Endothelial cell of umbilical vein (primary cell): ENCODE measurements at regions not wholly inside any gene's neighbourhood (a gene's known extent, or its start where the extent isn't known, plus 50 kb on each side); places are given as distances from the start of the nearest gene placed in this dataset.

Experiments used
- BruUV-seq: library from RNA; stranded (reverse); fragments of 400-500 nt; replicated peaks from 2 replicates; lab custom pipeline; 2021; lab: Mats Ljungman, UMichigan
- CTCF ChIA-PET: fragments of 300-600, 350-600 bp; sonication (Branson Sonifier 250); formaldehyde crosslinking; loops from one replicate; lab custom pipeline; 2021; ENCODE audit warnings: antibody characterized with exemption, inconsistent platforms; lab: Charles Lee
- POLR2A ChIA-PET: fragments of 300-600, 350-600 bp; sonication (Branson Sonifier 250); formaldehyde crosslinking; loops from one replicate; lab custom pipeline; 2021; ENCODE audit warnings: antibody characterized with exemption, inconsistent platforms; lab: Charles Lee
- DNase-seq: peaks from one replicate; pipeline ENCODE4 v3.0.0-alpha.2; 2011; ENCODE audit warnings: low read depth, low spot score
- FAIRE-seq: peaks from 2 replicates; lab custom pipeline; 2011; peaks lifted over from hg19 to GRCh38; lab: Jason Lieb, UNC
- H2AFZ ChIP-seq: 2 replicates; pipeline ENCODE4 v1.6.0; 2012; ENCODE audit warnings: low read depth, low read length, control low read depth, inconsistent platforms
- H3K27ac ChIP-seq: 2 replicates; pipeline ENCODE4 v1.5.1; 2011; ENCODE audit warnings: low read depth, mild to moderate bottlenecking, control low read depth, low read length, moderate library complexity; ENCODE audit not compliant: insufficient read depth
- H3K27me3 ChIP-seq, 2 experiments: 2 replicates each; pipeline versions ENCODE4 v1.6.0 to v1.6.1; 2011; ENCODE audit warnings: low read length in 2 of 2, mixed read lengths in 1 of 2; ENCODE audit not compliant: control insufficient read depth in 2 of 2, insufficient read depth in 2 of 2
- H3K36me3 ChIP-seq, 2 experiments: 2 replicates in 1 of 2; 3 replicates in 1 of 2; pipeline ENCODE4 v1.5.1; 2011; ENCODE audit warnings: low read length in 2 of 2, mild to moderate bottlenecking in 1 of 2, moderate library complexity in 1 of 2; ENCODE audit not compliant: control insufficient read depth in 2 of 2, insufficient read depth in 2 of 2; ENCODE audit errors: extremely low read depth in 1 of 2
- H3K4me1 ChIP-seq: 3 replicates; pipeline ENCODE4 v1.5.1; 2011; ENCODE audit warnings: mild to moderate bottlenecking, low read length; ENCODE audit not compliant: control insufficient read depth, insufficient read depth; ENCODE audit errors: extremely low read depth
- H3K4me2 ChIP-seq: 2 replicates; pipeline ENCODE4 v1.6.1; 2011; ENCODE audit warnings: low read length, control low read depth, mixed read lengths; ENCODE audit not compliant: insufficient read depth
- H3K4me3 ChIP-seq, 3 experiments: fragments of 200-600 bp in 1 of 3; sonication (generic), shearing (Covaris generic) in 1 of 3; replicated peaks in 1 of 3; 2 replicates each; pipeline ENCODE4 v1.5.1; 2011 to 2016; ENCODE audit warnings: control low read depth in 3 of 3, low read length in 3 of 3, mild to moderate bottlenecking in 2 of 3, inconsistent platforms in 1 of 3, low read depth in 1 of 3, moderate library complexity in 1 of 3; ENCODE audit not compliant: insufficient read depth in 1 of 3
- H3K79me2 ChIP-seq: 2 replicates; pipeline ENCODE4 v1.6.0; 2012; ENCODE audit warnings: low read length, inconsistent platforms; ENCODE audit not compliant: control insufficient read depth, insufficient read depth
- H3K9ac ChIP-seq: replicated peaks from 2 replicates; pipeline ENCODE3; 2011; ENCODE audit warnings: low read length, control low read depth; ENCODE audit not compliant: insufficient read depth; ENCODE audit errors: extremely low read depth
- H3K9me1 ChIP-seq: replicated peaks from 3 replicates; pipeline ENCODE4 v1.6.0; 2011; ENCODE audit warnings: mild to moderate bottlenecking, low read length; ENCODE audit not compliant: control insufficient read depth, insufficient read depth; ENCODE audit errors: extremely low read depth
- H3K9me3 ChIP-seq: replicated peaks from 2 replicates; pipeline ENCODE4 v1.5.1; 2012; ENCODE audit warnings: low read length, inconsistent platforms; ENCODE audit not compliant: control insufficient read depth, insufficient read depth
- H4K20me1 ChIP-seq: replicated peaks from 2 replicates; pipeline ENCODE3; 2011; ENCODE audit warnings: mild to moderate bottlenecking, low read length; ENCODE audit not compliant: control insufficient read depth, insufficient read depth; ENCODE audit errors: extremely low read depth
- CTCF ChIP-seq, 2 donors: IDR thresholded peaks; 1 replicate in 1 of 2; 2 replicates in 1 of 2; pipeline ENCODE4 v1.5.1; 2011; ENCODE audit warnings: low read length in 2 of 2, mild to moderate bottlenecking in 2 of 2, moderate library complexity in 2 of 2, control low read depth in 1 of 2, inconsistent platforms in 1 of 2, low read depth in 1 of 2; ENCODE audit not compliant: insufficient read depth in 1 of 2; ENCODE audit errors: extremely low read depth in 1 of 2
- EZH2 ChIP-seq: IDR thresholded peaks from 2 replicates; pipeline ENCODE4 v1.6.1; 2012; ENCODE audit warnings: borderline replicate concordance, low read depth, mild to moderate bottlenecking, moderate library complexity, low read length, inconsistent platforms; ENCODE audit not compliant: severe bottlenecking
- FOS ChIP-seq: IDR thresholded peaks from 2 replicates; pipeline ENCODE4 v1.6.1; 2011; ENCODE audit warnings: mild to moderate bottlenecking, low read length, moderate library complexity, borderline replicate concordance; ENCODE audit not compliant: insufficient read depth
- GATA2 ChIP-seq: IDR thresholded peaks from 2 replicates; pipeline ENCODE4 v1.7.0; 2011; ENCODE audit warnings: low read depth, mild to moderate bottlenecking, moderate library complexity, mixed read lengths, low read length; ENCODE audit not compliant: insufficient read length, insufficient read depth
- JUN ChIP-seq: IDR thresholded peaks from 2 replicates; pipeline ENCODE4 v1.6.1; 2011; ENCODE audit warnings: borderline replicate concordance, low read depth; ENCODE audit not compliant: insufficient read length, insufficient read depth
- MYC ChIP-seq: IDR thresholded peaks from one replicate; pipeline ENCODE4 v1.6.1; 2011; ENCODE audit warnings: mild to moderate bottlenecking, low read depth, low read length
- POLR2A ChIP-seq: IDR thresholded peaks from 2 replicates; pipeline ENCODE4 v1.6.1; 2012; ENCODE audit warnings: low read depth, mild to moderate bottlenecking, control low read depth, low read length
- POLR2AphosphoS5 ChIP-seq: IDR thresholded peaks from 2 replicates; pipeline ENCODE4 v1.6.1; 2012; ENCODE audit warnings: low read depth, mild to moderate bottlenecking, control low read depth, low read length, moderate library complexity; ENCODE audit not compliant: insufficient read depth
- dilution Hi-C: fragments of 300-500 bp; cut with MboI; formaldehyde crosslinking; loops from one replicate; pipeline ENCODE4 v1.15.0; 2019; ENCODE audit warnings: low sequenced_read_pairs; ENCODE audit not compliant: extremely low pct_ligation_motif_present
- intact Hi-C: fragments of 100-400 bp; cut with micrococcal nuclease; formaldehyde crosslinking; loops from one replicate; pipeline ENCODE4 v1.10.0; 2022
- TF ChIP-seq, protein P1 (sequence below): IDR thresholded peaks from 2 replicates; pipeline ENCODE4 v1.6.1; 2011; ENCODE audit not compliant: insufficient read depth, insufficient read length

GRCh38 chr2:204134421-204134820 is 197.9 kb downstream of the ICOS start:
- Histone ChIP-seq H3K4me2 (no peak overlapping the region), H3K9me1 (no peaks in the 10 kb centered on the region), H3K79me2 (no peaks in the 10 kb centered on the region), H3K36me3 (no peaks in the 10 kb centered on the region), H2AFZ (no peak overlapping the region), H3K9ac (no peak overlapping the region), H3K9me3 (no peaks in the 10 kb centered on the region), H4K20me1 (no peaks in the 10 kb centered on the region), H3K27me3 (peaks cover 2 to 11% of the 10 kb centered on the region in 2 experiments), H3K4me1 (no peaks in the 10 kb centered on the region), H3K4me3 (no peak overlapping the region), H3K27ac (no peak overlapping the region)
- BruUV-seq: no TSS peak
- intact Hi-C loops (no loop called here), dilution Hi-C loops (no loop called here)
- no peak for DNase-seq
- TF ChIP-seq POLR2AphosphoS5 (no peak), GATA2 (no peak), JUN (no peak), POLR2A (no peak), CTCF (IDR thresholded peaks at IDR 0.05; ENCODE audit: extremely low read depth in 1 of 2, insufficient read depth in 1 of 2, low read depth in 1 of 2, low read length in 2 of 2) (no peak), EZH2 (no peak), FOS (no peak), MYC (no peak)
- TF ChIP-seq, protein P1, sequence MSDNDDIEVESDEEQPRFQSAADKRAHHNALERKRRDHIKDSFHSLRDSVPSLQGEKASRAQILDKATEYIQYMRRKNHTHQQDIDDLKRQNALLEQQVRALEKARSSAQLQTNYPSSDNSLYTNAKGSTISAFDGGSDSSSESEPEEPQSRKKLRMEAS: no peak
- no peak for FAIRE-seq
- POLR2A ChIA-PET: no interaction called here
- CTCF ChIA-PET: interaction anchor here (0.6 to 4.9 kb wide), 4 partner anchors 10 to 1063 kb away, joined by 3 to 46 read pairs (median 6); no protein-coding TSS in a partner anchor
